Activated CD8-positive, alpha-beta memory T cell treated with anti-CD3 and anti-CD28 coated beads, Interleukin-2, amount 10 ng/mL, durations not matched to agents 7 days and 5 days (primary cell): ENCODE measurements at regions not wholly inside any gene's neighbourhood (a gene's known extent, or its start where the extent isn't known, plus 50 kb on each side); places are given as distances from the start of the nearest gene placed in this dataset.

ENCODE experiments used
- ATAC-seq: fragments of 150-1000 bp; cut with Tn5 transposase; one replicate; pipeline ENCODE4 v1.10.0; 2021; ENCODE audit warnings: moderate library complexity
- CTCF ChIA-PET: fragments of 350-600 bp; sonication (Branson Sonifier 250); formaldehyde crosslinking; loops from one replicate; lab custom pipeline; 2021; ENCODE audit warnings: antibody characterized with exemption; lab: Charles Lee
- DNase-seq: peaks from one replicate; pipeline ENCODE4 v3.0.0-alpha.2; 2020
- H3K27ac Mint-ChIP-seq: one replicate; pipeline ENCODE4 v1.8.0; 2021; ENCODE audit warnings: mild to moderate bottlenecking, mixed read lengths
- H3K27me3 Mint-ChIP-seq: one replicate; pipeline ENCODE4 v1.8.0; 2021; ENCODE audit warnings: mixed read lengths
- H3K36me3 Mint-ChIP-seq: one replicate; pipeline ENCODE4 v1.8.0; 2021; ENCODE audit warnings: mild to moderate bottlenecking, mixed read lengths
- H3K4me1 Mint-ChIP-seq: one replicate; pipeline ENCODE4 v1.8.0; 2021; ENCODE audit warnings: mixed read lengths
- H3K4me3 Mint-ChIP-seq: one replicate; pipeline ENCODE4 v1.8.0; 2021; ENCODE audit warnings: mild to moderate bottlenecking, moderate library complexity, mixed read lengths
- H3K9me3 Mint-ChIP-seq: one replicate; pipeline ENCODE4 v1.8.0; 2022; ENCODE audit warnings: low read depth, mixed read lengths

DNA sequence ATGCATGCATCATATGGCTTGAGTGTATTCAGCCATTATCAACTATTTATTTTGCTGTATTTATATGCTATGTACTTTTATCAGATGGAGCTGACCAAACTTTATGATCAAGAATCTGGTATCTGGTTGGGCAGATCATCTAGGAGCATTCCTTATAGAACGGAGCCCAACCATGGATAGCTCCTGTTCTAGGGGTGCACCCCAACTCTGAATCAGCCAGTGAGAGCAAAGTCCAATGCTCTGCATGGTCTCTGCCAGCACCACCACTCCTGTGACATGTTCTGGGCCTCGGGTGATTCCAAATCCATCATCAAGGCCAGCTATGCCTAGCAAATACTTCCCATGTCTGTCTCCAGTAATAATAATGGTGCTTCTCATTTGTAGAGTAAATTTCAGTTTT is 517.5 kb downstream of the AGTPBP1 start:
- H3K27me3 Mint-ChIP-seq: no peaks in the 10 kb centered on the region
- H3K4me3 Mint-ChIP-seq: no peak overlapping the region
- DNase-seq: no peak
- no peak overlapping the region for H3K27ac Mint-ChIP-seq
- H3K9me3 Mint-ChIP-seq: no peaks in the 10 kb centered on the region
- H3K36me3 Mint-ChIP-seq: no peaks in the 10 kb centered on the region
- CTCF ChIA-PET: no interaction called here
- ATAC-seq: no peak
- no peaks in the 10 kb centered on the region for H3K4me1 Mint-ChIP-seq

DNA sequence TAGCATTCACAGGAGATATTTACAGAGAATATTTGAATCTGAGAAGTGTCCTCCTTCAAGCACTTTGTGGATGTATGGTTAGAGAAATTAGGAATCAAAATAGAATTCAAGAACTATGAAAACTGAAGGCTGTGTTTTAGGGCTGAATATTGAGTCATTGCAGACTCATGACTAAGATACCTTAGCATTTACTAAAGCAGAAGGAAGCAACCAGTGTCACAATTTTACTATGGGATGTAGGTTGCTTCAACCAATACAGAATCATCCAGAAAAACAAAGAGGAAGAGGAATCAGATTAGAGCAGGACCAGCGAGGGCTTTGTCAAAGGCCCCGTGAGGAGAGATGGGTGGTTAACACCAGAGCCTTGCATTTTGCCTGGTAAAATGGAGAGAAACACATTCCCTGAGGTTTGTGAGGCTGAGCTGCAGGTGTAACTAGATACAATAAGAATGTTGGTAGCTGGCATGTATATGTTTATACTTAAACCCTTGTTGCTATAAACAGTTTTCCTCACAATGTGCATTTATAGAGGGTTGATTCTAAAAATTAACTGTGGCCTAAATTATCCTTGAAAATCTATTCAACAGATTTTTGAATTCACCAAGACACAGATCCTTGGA is 518.1 kb downstream of the AGTPBP1 start:
- Mint-ChIP-seq H3K9me3 (no peaks in the 10 kb centered on the region), H3K27ac (no peak overlapping the region), H3K4me3 (no peak overlapping the region), H3K27me3 (no peaks in the 10 kb centered on the region), H3K36me3 (no peaks in the 10 kb centered on the region), H3K4me1 (no peaks in the 10 kb centered on the region)
- DNase-seq (no peak), ATAC-seq (no peak)
- CTCF ChIA-PET: no interaction called here

- no peak for ATAC-seq
- Mint-ChIP-seq H3K27ac (no peak overlapping the region), H3K9me3 (no peaks in the 10 kb centered on the region), H3K36me3 (no peaks in the 10 kb centered on the region), H3K4me1 (peaks cover 6% of the 10 kb centered on the region), H3K27me3 (peaks cover 8% of the 10 kb centered on the region), H3K4me3 (no peak overlapping the region)
- no peak for DNase-seq
- CTCF ChIA-PET: no interaction called here
These were observed 525.2 kb downstream of the AGTPBP1 start for GRCh38 chr9:85216601-85217000.

DNA sequence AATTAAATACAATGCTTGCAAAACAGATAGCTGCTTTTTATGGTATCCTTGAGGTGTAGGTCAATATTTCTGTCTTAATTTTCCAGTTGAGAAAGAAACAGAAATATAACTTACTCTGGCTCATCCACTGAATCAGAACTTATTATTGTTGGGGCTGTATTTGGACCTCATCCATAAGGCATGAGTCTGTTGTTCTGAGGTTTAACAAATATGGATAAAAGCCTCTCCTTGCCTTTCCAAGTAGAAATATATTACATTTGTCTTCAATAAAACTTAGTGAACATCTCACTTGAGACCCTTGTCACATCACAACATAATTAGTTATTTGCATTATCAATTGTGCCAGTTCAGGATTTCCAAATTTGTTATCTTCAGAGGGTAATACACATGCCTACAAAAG is 525.8 kb downstream of the AGTPBP1 start:
- Mint-ChIP-seq H3K4me1 (peaks cover 6% of the 10 kb centered on the region), H3K27me3 (peaks cover 8% of the 10 kb centered on the region), H3K9me3 (no peaks in the 10 kb centered on the region), H3K4me3 (no peak overlapping the region), H3K27ac (no peak overlapping the region), H3K36me3 (no peaks in the 10 kb centered on the region)
- CTCF ChIA-PET: no interaction called here
- DNase-seq (no peak), ATAC-seq (no peak)

DNA sequence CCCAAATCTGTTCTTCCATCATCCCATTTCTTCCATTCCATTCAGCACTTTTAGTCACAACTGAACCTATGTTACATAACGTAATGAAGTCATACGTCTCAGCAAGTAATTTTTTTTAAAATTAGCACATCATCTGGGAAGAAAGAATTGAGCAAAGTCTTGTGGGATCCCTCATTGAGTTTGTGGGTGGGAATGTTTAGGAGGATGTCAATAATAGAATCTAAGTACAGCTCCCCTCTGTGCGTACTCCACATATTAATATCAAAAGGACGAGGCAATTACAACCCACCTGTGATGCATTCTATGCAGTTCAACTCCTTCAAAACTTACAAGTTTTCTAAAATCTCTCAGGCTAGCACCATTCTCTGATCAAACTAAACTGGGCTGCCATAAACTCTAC is 526.3 kb downstream of the AGTPBP1 start:
- H3K4me1 Mint-ChIP-seq: peaks cover 6% of the 10 kb centered on the region
- no peak overlapping the region for H3K27ac Mint-ChIP-seq
- ATAC-seq: no peak
- no peaks in the 10 kb centered on the region for H3K36me3 Mint-ChIP-seq
- H3K9me3 Mint-ChIP-seq: no peaks in the 10 kb centered on the region
- H3K4me3 Mint-ChIP-seq: no peak overlapping the region
- CTCF ChIA-PET: no interaction called here
- no peak for DNase-seq
- H3K27me3 Mint-ChIP-seq: peaks cover 8% of the 10 kb centered on the region

- H3K27ac Mint-ChIP-seq: no peak overlapping the region
- ATAC-seq (no peak), DNase-seq (no peak)
- no peaks in the 10 kb centered on the region for H3K36me3 Mint-ChIP-seq
- no peak overlapping the region for H3K4me3 Mint-ChIP-seq
- peaks cover 8% of the 10 kb centered on the region for H3K27me3 Mint-ChIP-seq
- no peaks in the 10 kb centered on the region for H3K9me3 Mint-ChIP-seq
- peaks cover 6% of the 10 kb centered on the region for H3K4me1 Mint-ChIP-seq
- CTCF ChIA-PET: no interaction called here
These were observed 527.8 kb downstream of the AGTPBP1 start for GRCh38 chr9:85213650-85214607.

DNA sequence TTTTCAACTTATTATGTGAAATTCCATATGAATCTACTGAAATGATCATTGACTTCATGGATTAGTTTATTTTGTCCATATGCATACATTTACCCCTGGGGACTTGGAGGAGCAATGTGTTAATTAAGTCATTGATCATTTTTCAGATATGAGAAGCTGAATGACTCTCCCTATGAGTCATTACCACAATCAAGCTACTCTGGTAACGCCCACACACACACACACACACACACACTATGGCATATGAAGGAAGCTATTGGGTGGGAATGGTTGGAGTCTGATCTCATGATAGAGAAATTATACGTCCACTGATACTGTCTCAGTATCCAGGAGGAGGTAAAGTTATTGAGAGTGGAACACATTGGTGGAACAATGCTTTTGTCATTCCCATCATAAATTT is 528.9 kb downstream of the AGTPBP1 start:
- no peaks in the 10 kb centered on the region for H3K9me3 Mint-ChIP-seq
- H3K27ac Mint-ChIP-seq: no peak overlapping the region
- peaks cover 6% of the 10 kb centered on the region for H3K4me1 Mint-ChIP-seq
- peaks cover 8% of the 10 kb centered on the region for H3K27me3 Mint-ChIP-seq
- CTCF ChIA-PET: no interaction called here
- H3K4me3 Mint-ChIP-seq: no peak overlapping the region
- ATAC-seq: no peak
- no peaks in the 10 kb centered on the region for H3K36me3 Mint-ChIP-seq
- DNase-seq: no peak

GRCh38 chr9:85212209-85212608 is 529.5 kb downstream of the AGTPBP1 start:
- Mint-ChIP-seq H3K36me3 (no peaks in the 10 kb centered on the region), H3K27me3 (peaks cover 8% of the 10 kb centered on the region), H3K4me3 (no peak overlapping the region), H3K27ac (no peak overlapping the region), H3K4me1 (peaks cover 6% of the 10 kb centered on the region), H3K9me3 (peaks cover 2% of the 10 kb centered on the region)
- ATAC-seq: no peak
- no peak for DNase-seq
- CTCF ChIA-PET: no interaction called here

- Mint-ChIP-seq H3K27me3 (peaks cover 4% of the 10 kb centered on the region), H3K4me1 (peaks cover 6% of the 10 kb centered on the region), H3K27ac (no peak overlapping the region), H3K4me3 (no peak overlapping the region), H3K9me3 (peaks cover 2% of the 10 kb centered on the region), H3K36me3 (no peaks in the 10 kb centered on the region)
- ATAC-seq (no peak), DNase-seq (no peak)
- CTCF ChIA-PET: no interaction called here
These were observed 533.1 kb downstream of the AGTPBP1 start for GRCh38 chr9:85208666-85209065.

DNA sequence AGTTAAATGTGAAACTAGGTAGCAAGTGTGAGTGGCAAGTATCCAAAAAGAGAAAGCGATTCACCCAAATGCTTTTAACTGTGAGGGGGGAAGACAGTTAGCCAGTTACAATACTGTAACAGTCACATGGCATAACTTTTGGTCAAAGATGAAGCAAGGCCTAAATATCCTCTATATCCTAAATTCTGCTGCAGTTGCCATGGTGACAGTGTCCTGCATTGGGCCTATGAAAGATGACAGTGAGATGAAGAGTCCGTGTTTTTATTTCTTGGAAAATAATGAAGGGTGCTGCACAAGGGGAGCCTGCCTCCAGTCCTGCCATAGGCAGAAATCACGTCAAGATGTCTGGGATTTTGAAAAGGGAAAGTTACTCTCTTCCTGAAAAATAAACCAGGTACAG is 534.6 kb downstream of the NTRK2 start:
- Mint-ChIP-seq H3K4me1 (no peaks in the 10 kb centered on the region), H3K27ac (no peak overlapping the region), H3K27me3 (no peaks in the 10 kb centered on the region), H3K9me3 (peaks cover 2% of the 10 kb centered on the region), H3K4me3 (no peak overlapping the region), H3K36me3 (no peaks in the 10 kb centered on the region)
- ATAC-seq (no peak), DNase-seq (no peak)
- CTCF ChIA-PET: no interaction called here

GRCh38 chr9:85202596-85202995 is 533.1 kb downstream of the NTRK2 start:
- Mint-ChIP-seq H3K27me3 (no peaks in the 10 kb centered on the region), H3K4me1 (no peaks in the 10 kb centered on the region), H3K9me3 (no peaks in the 10 kb centered on the region), H3K36me3 (no peaks in the 10 kb centered on the region), H3K27ac (no peak overlapping the region), H3K4me3 (no peak overlapping the region)
- no peak for DNase-seq
- no peak for ATAC-seq
- CTCF ChIA-PET: no interaction called here

GRCh38 chr9:85200726-85201404 is 531.3 kb downstream of the NTRK2 start:
- no peak overlapping the region for H3K27ac Mint-ChIP-seq
- no peak overlapping the region for H3K4me3 Mint-ChIP-seq
- no peaks in the 10 kb centered on the region for H3K27me3 Mint-ChIP-seq
- CTCF ChIA-PET: no interaction called here
- ATAC-seq (no peak), DNase-seq (no peak)
- no peaks in the 10 kb centered on the region for H3K36me3 Mint-ChIP-seq
- no peaks in the 10 kb centered on the region for H3K4me1 Mint-ChIP-seq
- no peaks in the 10 kb centered on the region for H3K9me3 Mint-ChIP-seq

GRCh38 chr9:85199866-85200495 is 530.5 kb downstream of the NTRK2 start:
- CTCF ChIA-PET: no interaction called here
- no peak overlapping the region for H3K27ac Mint-ChIP-seq

More at GRCh38 chr9:85199866-85200495, 530.5 kb downstream of the NTRK2 start:
- DNase-seq (no peak), ATAC-seq (no peak)
- no peaks in the 10 kb centered on the region for H3K36me3 Mint-ChIP-seq
- H3K4me1 Mint-ChIP-seq: no peaks in the 10 kb centered on the region
- no peaks in the 10 kb centered on the region for H3K27me3 Mint-ChIP-seq
- peaks cover 2% of the 10 kb centered on the region for H3K9me3 Mint-ChIP-seq
- no peak overlapping the region for H3K4me3 Mint-ChIP-seq
